ENCODE measurements at regions not wholly inside any gene's neighbourhood (a gene's known extent, or its start where the extent isn't known, plus 50 kb on each side); places are given as distances from the start of the nearest gene placed in this dataset.

- H3K4me3 ChIP-seq (replicated peaks; ENCODE audit: low read depth, low read length), result no peak overlapping the region
- TF ChIP-seq CTCF (IDR thresholded peaks at IDR 0.05; ENCODE audit: low read depth, low read length, missing control alignments), result no peak
- no peak for DNase-seq (ENCODE audit: extremely low read depth, low read depth)
These were observed 373.0 kb upstream of the LARGE1 start for GRCh38 chr22:34293324-34293723.

- no peak for DNase-seq (ENCODE audit: extremely low read depth, low read depth)
- no peak overlapping the region for H3K4me3 ChIP-seq (replicated peaks; ENCODE audit: low read depth, low read length)
- TF ChIP-seq CTCF (IDR thresholded peaks at IDR 0.05; ENCODE audit: low read depth, low read length, missing control alignments), result no peak
These were observed 374.2 kb upstream of the LARGE1 start for GRCh38 chr22:34294476-34294875.

- no peak overlapping the region for H3K4me3 ChIP-seq (replicated peaks; ENCODE audit: low read depth, low read length)
- no peak for DNase-seq (ENCODE audit: extremely low read depth, low read depth)
- no peak for TF ChIP-seq CTCF (IDR thresholded peaks at IDR 0.05; ENCODE audit: low read depth, low read length, missing control alignments)
These were observed 374.7 kb upstream of the LARGE1 start for GRCh38 chr22:34294986-34295385.

GRCh38 chr22:34296461-34296860, 376.2 kb upstream of the LARGE1 start:
- no peak for TF ChIP-seq CTCF (IDR thresholded peaks at IDR 0.05; ENCODE audit: low read depth, low read length, missing control alignments)
- no peak for DNase-seq (ENCODE audit: extremely low read depth, low read depth)

GRCh38 chr22:34297536-34298120, 377.4 kb upstream of the LARGE1 start:
- TF ChIP-seq CTCF (IDR thresholded peaks at IDR 0.05; ENCODE audit: low read depth, low read length, missing control alignments), result no peak
- no peak overlapping the region for H3K4me3 ChIP-seq (replicated peaks; ENCODE audit: low read depth, low read length)
- DNase-seq (ENCODE audit: extremely low read depth, low read depth), result no peak

More at GRCh38 chr22:34296461-34296860, 376.2 kb upstream of the LARGE1 start:
- H3K4me3 ChIP-seq (replicated peaks; ENCODE audit: low read depth, low read length), result no peak overlapping the region

- TF ChIP-seq CTCF (IDR thresholded peaks at IDR 0.05; ENCODE audit: low read depth, low read length, missing control alignments), result no peak
- no peak for DNase-seq (ENCODE audit: extremely low read depth, low read depth)
- no peak overlapping the region for H3K4me3 ChIP-seq (replicated peaks; ENCODE audit: low read depth, low read length)
These were observed 379.2 kb upstream of the LARGE1 start for GRCh38 chr22:34299496-34299895.

- DNase-seq (ENCODE audit: extremely low read depth, low read depth), result no peak
- no peak overlapping the region for H3K4me3 ChIP-seq (replicated peaks; ENCODE audit: low read depth, low read length)
- no peak for TF ChIP-seq CTCF (IDR thresholded peaks at IDR 0.05; ENCODE audit: low read depth, low read length, missing control alignments)
These were observed 381.3 kb upstream of the LARGE1 start for GRCh38 chr22:34301569-34301968.

All from HFF-Myc (cell line).